GM12878 (cell line): ENCODE measurements at regions not wholly inside any gene's neighbourhood (a gene's known extent, or its start where the extent isn't known, plus 50 kb on each side); places are given as distances from the start of the nearest gene placed in this dataset.

Experiments
- ATAC-seq: fragments of 200-7000 bp; cut with Tn5 transposase; 3 replicates; pipeline ENCODE4 v1.9.1; 2020; ENCODE audit warnings: mild to moderate bottlenecking, moderate library complexity
- BruUV-seq: library from RNA; stranded (reverse); fragments of 400-500 nt; replicated peaks from 2 replicates; lab custom pipeline; 2021; lab: Mats Ljungman, UMichigan
- CTCF ChIA-PET: fragments of 300-600 bp; sonication (Branson Sonifier 250); formaldehyde crosslinking; extraction: SDS; loops from one replicate; lab custom pipeline; 2021; ENCODE audit warnings: inconsistent platforms; lab: Yijun Ruan, JAX
- POLR2A ChIA-PET: fragments of 350-600 bp; formaldehyde crosslinking; extraction: SDS; loops from one replicate; lab custom pipeline; 2021; ENCODE audit warnings: inconsistent platforms; lab: Charles Lee
- RAD21 ChIA-PET: fragments of 300-600 bp; sonication (Branson Sonifier 250); formaldehyde crosslinking; loops from one replicate; lab custom pipeline; 2023; ENCODE audit warnings: antibody characterized with exemption; ENCODE audit not compliant: unreplicated experiment; lab: Charles Lee
- SMC1A ChIA-PET: fragments of 300-600 bp; sonication (Branson Sonifier 250); formaldehyde crosslinking; loops from one replicate; lab custom pipeline; 2023; ENCODE audit not compliant: unreplicated experiment, uncharacterized antibody; lab: Charles Lee
- DNase-seq: peaks from one replicate; pipeline ENCODE4 v3.0.0-alpha.2; 2011; ENCODE audit warnings: low read depth, low spot score
- FAIRE-seq: peaks from 3 replicates; lab custom pipeline; 2011; peaks lifted over from hg19 to GRCh38; lab: Jason Lieb, UNC
- H2AFZ ChIP-seq: 2 replicates; pipeline ENCODE4 v1.6.0; 2011; ENCODE audit warnings: low read depth, low read length, control low read depth; ENCODE audit not compliant: control insufficient read depth
- H3K27ac ChIP-seq: 2 replicates; pipeline ENCODE4 v1.5.1; 2011; ENCODE audit warnings: control low read depth; ENCODE audit not compliant: control insufficient read depth, insufficient read depth
- H3K27me3 ChIP-seq, 2 experiments: replicated peaks in 1 of 2; 2 replicates each; pipeline versions ENCODE4 v1.6.0 to v1.6.1; 2011; ENCODE audit warnings: low read length in 1 of 2; ENCODE audit not compliant: control insufficient read depth in 2 of 2, insufficient read depth in 2 of 2
- H3K36me3 ChIP-seq, 2 experiments: 2 replicates each; pipeline ENCODE4 v1.5.1; 2011; ENCODE audit warnings: low read length in 1 of 2; ENCODE audit not compliant: control insufficient read depth in 2 of 2, insufficient read depth in 2 of 2
- H3K4me1 ChIP-seq: 2 replicates; pipeline ENCODE4 v1.6.1; 2011; ENCODE audit warnings: mild to moderate bottlenecking, low read length, moderate library complexity, mixed read lengths; ENCODE audit not compliant: control insufficient read depth, insufficient read depth
- H3K4me2 ChIP-seq: 2 replicates; pipeline ENCODE4 v1.6.0; 2011; ENCODE audit warnings: control low read depth; ENCODE audit not compliant: control insufficient read depth, insufficient read depth
- H3K4me3 ChIP-seq: fragments of 200-600 bp; sonication (generic); 2 replicates; pipeline ENCODE4 v1.5.1; 2016
- H3K79me2 ChIP-seq: 2 replicates; pipeline ENCODE4 v1.6.0; 2011; ENCODE audit warnings: low read length; ENCODE audit not compliant: control insufficient read depth, insufficient read depth
- H3K9ac ChIP-seq: 2 replicates; pipeline ENCODE4 v1.8.0; 2011; ENCODE audit warnings: low read length, control low read depth, mixed read lengths; ENCODE audit not compliant: control insufficient read depth, insufficient read depth
- H3K9me3 ChIP-seq: replicated peaks from 3 replicates; pipeline ENCODE4 v1.5.1; 2011; ENCODE audit warnings: mild to moderate bottlenecking, low read length; ENCODE audit not compliant: control insufficient read depth, insufficient read depth
- H4K20me1 ChIP-seq: 2 replicates; pipeline ENCODE4 v1.6.0; 2011; ENCODE audit not compliant: control insufficient read depth, insufficient read depth
- BRCA1 ChIP-seq: IDR thresholded peaks from 2 replicates; pipeline ENCODE4 v1.6.1; 2011; ENCODE audit warnings: low read depth, low read length, improper control_type of control experiment
- DPF2 ChIP-seq: fragments of 450-650 bp; IDR thresholded peaks from 2 replicates; pipeline ENCODE4 v1.6.1; 2017; ENCODE audit warnings: mild to moderate bottlenecking
- ETV6 ChIP-seq, 2 experiments: fragments of 450-650 bp in 1 of 2; IDR thresholded peaks in 1 of 2; conservative IDR thresholded peaks in 1 of 2; 2 replicates each; pipeline ENCODE4 v1.6.1; 2014; ENCODE audit warnings: antibody characterized with exemption in 1 of 2, borderline replicate concordance in 1 of 2, low read depth in 1 of 2, mild to moderate bottlenecking in 1 of 2, moderate library complexity in 1 of 2
- GATAD2B ChIP-seq: fragments of 450-650 bp; conservative IDR thresholded peaks from 2 replicates; pipeline ENCODE4 v1.6.1; 2017; ENCODE audit warnings: low read depth, mild to moderate bottlenecking, moderate library complexity
- HDGF ChIP-seq: fragments of 450-650 bp; IDR thresholded peaks from 2 replicates; pipeline ENCODE4 v1.6.1; 2016; ENCODE audit warnings: antibody characterized with exemption
- NBN ChIP-seq: fragments of 450-650 bp; IDR thresholded peaks from 2 replicates; pipeline ENCODE4 v1.6.1; 2016
- POU2F2 ChIP-seq: IDR thresholded peaks from 3 replicates; pipeline ENCODE4 v1.6.1; 2011; ENCODE audit warnings: low read depth, mild to moderate bottlenecking, low read length, borderline replicate concordance
- RBBP5 ChIP-seq: fragments of 200-600 bp; sonication (generic); conservative IDR thresholded peaks from 2 replicates; pipeline ENCODE4 v1.6.1; 2016
- RELA ChIP-seq: fragments of 450-650 bp; IDR thresholded peaks from 2 replicates; pipeline ENCODE4 v1.8.0; 2014; ENCODE audit warnings: borderline replicate concordance; ENCODE audit not compliant: partially characterized antibody
- SKIL ChIP-seq: fragments of 450-650 bp; IDR thresholded peaks from 2 replicates; pipeline ENCODE4 v1.6.1; 2017; ENCODE audit warnings: mild to moderate bottlenecking, low read depth, inconsistent platforms; ENCODE audit not compliant: poor library complexity, severe bottlenecking
- SMARCA5 ChIP-seq: fragments of 450-650 bp; IDR thresholded peaks from 2 replicates; pipeline ENCODE4 v1.6.1; 2017; ENCODE audit warnings: mild to moderate bottlenecking
- ZBTB11 ChIP-seq: fragments of 450-650 bp; formaldehyde crosslinking; IDR thresholded peaks from 2 replicates; pipeline ENCODE4 v1.5.0; 2022; ENCODE audit warnings: mild to moderate bottlenecking, missing genetic modification characterization
- WGBS: methylation state at CpG from one replicate; pipeline ENCODE4 v1.1.6; 2016; ENCODE audit warnings: low lambda C conversion rate; ENCODE audit not compliant: insufficient replicate concordance, insufficient coverage; ENCODE audit errors: missing lambda C conversion rate; 5-methylcytosine and 5-hydroxymethylcytosine counted together
- in situ Hi-C: fragments of 300-500 bp; cut with MboI; formaldehyde crosslinking; loops from 9 replicates; pipeline ENCODE4 v1.14.3; 2018; ENCODE audit warnings: mixed read lengths
- intact Hi-C: fragments of 100-400 bp; cut with micrococcal nuclease; formaldehyde crosslinking; loops from one replicate; pipeline ENCODE4 v1.14.2; 2022; ENCODE audit not compliant: unreplicated experiment

- H3K27ac ChIP-seq = no peak overlapping the region
- no peaks in the 10 kb centered on the region for H3K79me2 ChIP-seq
- DNase-seq (no peak), FAIRE-seq (no peak), ATAC-seq (no peak)
- POLR2A ChIA-PET = no interaction called here
- CTCF ChIA-PET = no interaction called here
- RAD21 ChIA-PET = no interaction called here
- H3K9ac ChIP-seq = no peak overlapping the region
- WGBS = 0% methylated on average over 2 of the region's 2 CpGs
- no peak overlapping the region for H3K4me2 ChIP-seq
- no peak overlapping the region for H2AFZ ChIP-seq
- SMC1A ChIA-PET = no interaction called here
- no peaks in the 10 kb centered on the region for H3K36me3 ChIP-seq
- H4K20me1 ChIP-seq = no peaks in the 10 kb centered on the region
- H3K9me3 ChIP-seq = no peaks in the 10 kb centered on the region
- H3K4me3 ChIP-seq = no peak overlapping the region
- H3K4me1 ChIP-seq = no peaks in the 10 kb centered on the region
- H3K27me3 ChIP-seq = no peaks in the 10 kb centered on the region
- BruUV-seq = no TSS peak
- TF ChIP-seq SMARCA5 = no peak
- TF ChIP-seq BRCA1 = no peak
- no peak for TF ChIP-seq RBBP5
- no peak for TF ChIP-seq NBN
- TF ChIP-seq POU2F2 = no peak
- TF ChIP-seq HDGF = no peak
- no peak for TF ChIP-seq RELA
- TF ChIP-seq SKIL = no peak
- no peak for TF ChIP-seq DPF2
- no peak for TF ChIP-seq ZBTB11
- TF ChIP-seq GATAD2B = no peak
- no peak for TF ChIP-seq ETV6 (conservative IDR thresholded peaks at IDR 0.05 in 1 of 2, IDR thresholded peaks at IDR 0.05 in 1 of 2; ENCODE audit: borderline replicate concordance in 1 of 2, low read depth in 1 of 2)
- in situ Hi-C loops = no loop called here
- intact Hi-C loops = no loop called here
These were observed 788.9 kb downstream of the TBC1D32 start for GRCh38 chr6:120545353-120545752.
